Left colon (tissue), 2 donors: ENCODE measurements at regions not wholly inside any gene's neighbourhood (a gene's known extent, or its start where the extent isn't known, plus 50 kb on each side); places are given as distances from the start of the nearest gene placed in this dataset.
A peak's percentile ranks its signal among the peaks of the same experiment; 100 is the strongest.

Source experiments
- ATAC-seq: fragments of 200-7000 bp; cut with Tn5 transposase; one replicate; pipeline ENCODE4 v1.9.1; 2020; ENCODE audit warnings: mild to moderate bottlenecking, moderate library complexity
- DNase-seq, 2 donors: peaks; one replicate each; pipeline ENCODE4 v3.0.0-alpha.2; 2020
- intact Hi-C, 2 donors: fragments of 100-400 bp; cut with DNase I in 1 of 2; cut with micrococcal nuclease in 1 of 2; formaldehyde crosslinking; loops; one replicate each; pipeline versions ENCODE4 v1.11.2 to v1.14.0; 2022; cut with DNase I, micrococcal nuclease
- donor health status: DM: no; HTN: no; CAD: no.
- donor health status: DM: yes; HTN: yes; CAD: no.

- DNase-seq (no peak), ATAC-seq (no peak)
- intact Hi-C loops = no loop called here
These were observed 507.6 kb downstream of the NPHP4 start for GRCh38 chr1:5484451-5485165.

- DNase-seq (peak in 1 of 2 donors; percentile 10), ATAC-seq (peak; percentile 56)
- intact Hi-C loops = no loop called here
These were observed 510.3 kb downstream of the NPHP4 start for GRCh38 chr1:5481889-5482288.

- ATAC-seq (no peak), DNase-seq (no peak)
- intact Hi-C loops = no loop called here
These were observed 511.3 kb downstream of the NPHP4 start for GRCh38 chr1:5480906-5481305.

GRCh38 chr1:5479876-5480646, 512.2 kb downstream of the NPHP4 start:
- ATAC-seq (no peak), DNase-seq (no peak)
- intact Hi-C loops = no loop called here

- intact Hi-C loops = no loop called here
- ATAC-seq (no peak), DNase-seq (no peak)
These were observed 513.3 kb downstream of the NPHP4 start for GRCh38 chr1:5478961-5479360.

GRCh38 chr1:5478156-5478695, 514.0 kb downstream of the NPHP4 start:
- ATAC-seq = no peak
- no peak for DNase-seq
- intact Hi-C loops = no loop called here

- ATAC-seq (no peak), DNase-seq (no peak)
- intact Hi-C loops = no loop called here
These were observed 514.5 kb downstream of the NPHP4 start for GRCh38 chr1:5477716-5478115.

- no peak for DNase-seq
- ATAC-seq = no peak
- intact Hi-C loops = no loop called here
These were observed 516.7 kb downstream of the NPHP4 start for GRCh38 chr1:5475572-5475971.

- no peak for DNase-seq
- ATAC-seq = no peak
- intact Hi-C loops = no loop called here
These were observed 519.0 kb downstream of the NPHP4 start for GRCh38 chr1:5473268-5473667.

- intact Hi-C loops = no loop called here
- no peak for DNase-seq
These were observed 525.7 kb downstream of the NPHP4 start for GRCh38 chr1:5466487-5466886.

GRCh38 chr1:5465281-5465711, 526.9 kb downstream of the NPHP4 start:
- ATAC-seq = no peak
- no peak for DNase-seq
- intact Hi-C loops = no loop called here

More at GRCh38 chr1:5466487-5466886, 525.7 kb downstream of the NPHP4 start:
- ATAC-seq = no peak

GRCh38 chr1:5464366-5464765, 527.9 kb downstream of the NPHP4 start:
- no peak for DNase-seq
- intact Hi-C loops = no loop called here
- ATAC-seq = no peak

GRCh38 chr1:5460974-5461373, 531.3 kb downstream of the NPHP4 start:
- ATAC-seq = no peak
- intact Hi-C loops = no loop called here

GRCh38 chr1:5459839-5460610, 532.2 kb downstream of the NPHP4 start:
- no peak for DNase-seq
- intact Hi-C loops = no loop called here
- no peak for ATAC-seq

More at GRCh38 chr1:5460974-5461373, 531.3 kb downstream of the NPHP4 start:
- DNase-seq = no peak

- intact Hi-C loops = no loop called here
These were observed 534.0 kb downstream of the NPHP4 start for GRCh38 chr1:5458248-5458647.

GRCh38 chr1:5456090-5456811, 536.0 kb downstream of the NPHP4 start:
- DNase-seq (no peak), ATAC-seq (no peak)
- intact Hi-C loops = no loop called here

More at GRCh38 chr1:5458248-5458647, 534.0 kb downstream of the NPHP4 start:
- DNase-seq (no peak), ATAC-seq (no peak)

- intact Hi-C loops = no loop called here
- ATAC-seq = no peak
- DNase-seq = no peak
These were observed 536.6 kb downstream of the NPHP4 start for GRCh38 chr1:5455651-5456050.

- intact Hi-C loops = no loop called here
- ATAC-seq (no peak), DNase-seq (no peak)
These were observed 537.2 kb downstream of the NPHP4 start for GRCh38 chr1:5455056-5455455.

GRCh38 chr1:5453347-5453746, 538.9 kb downstream of the NPHP4 start:
- ATAC-seq (no peak), DNase-seq (no peak)
- intact Hi-C loops = no loop called here
